ENCODE measurements at regions not wholly inside any gene's neighbourhood (a gene's known extent, or its start where the extent isn't known, plus 50 kb on each side); places are given as distances from the start of the nearest gene placed in this dataset.

- no peak for TF ChIP-seq CTCF (IDR thresholded peaks at IDR 0.05)
- no peak for TF ChIP-seq POLR2A (IDR thresholded peaks at IDR 0.05)
These were observed 261.1 kb upstream of the RGS18 start for GRCh38 chr1:191897134-191897533.
